ENCODE measurements at regions not wholly inside any gene's neighbourhood (a gene's known extent, or its start where the extent isn't known, plus 50 kb on each side); places are given as distances from the start of the nearest gene placed in this dataset.

DNA sequence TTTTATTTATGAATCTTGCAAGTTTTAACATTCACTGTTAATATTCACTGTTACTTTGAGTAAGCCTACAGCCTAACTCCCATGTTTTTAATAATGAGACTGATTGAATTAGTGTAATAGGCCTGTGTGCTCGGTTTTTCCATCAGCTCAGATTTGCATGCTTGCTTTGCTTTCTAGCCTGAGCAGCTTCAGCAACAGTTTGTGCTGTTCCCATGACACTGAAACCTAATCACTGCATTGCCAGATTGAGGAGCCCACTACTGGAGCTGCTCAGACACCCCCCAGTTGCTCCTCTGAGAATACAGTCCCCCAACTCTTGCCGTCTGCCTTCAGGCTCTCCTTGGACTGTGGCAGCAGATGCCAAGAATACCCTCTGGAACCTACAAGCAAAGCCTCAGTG, 695.4 kb downstream of the BRINP3 start:
- H3K4me3 Mint-ChIP-seq: no peak overlapping the region
- H3K36me3 Mint-ChIP-seq: no peaks in the 10 kb centered on the region
- H3K27me3 Mint-ChIP-seq: no peaks in the 10 kb centered on the region
- no peak overlapping the region for H3K27ac Mint-ChIP-seq
- TF ChIP-seq, protein P1, sequence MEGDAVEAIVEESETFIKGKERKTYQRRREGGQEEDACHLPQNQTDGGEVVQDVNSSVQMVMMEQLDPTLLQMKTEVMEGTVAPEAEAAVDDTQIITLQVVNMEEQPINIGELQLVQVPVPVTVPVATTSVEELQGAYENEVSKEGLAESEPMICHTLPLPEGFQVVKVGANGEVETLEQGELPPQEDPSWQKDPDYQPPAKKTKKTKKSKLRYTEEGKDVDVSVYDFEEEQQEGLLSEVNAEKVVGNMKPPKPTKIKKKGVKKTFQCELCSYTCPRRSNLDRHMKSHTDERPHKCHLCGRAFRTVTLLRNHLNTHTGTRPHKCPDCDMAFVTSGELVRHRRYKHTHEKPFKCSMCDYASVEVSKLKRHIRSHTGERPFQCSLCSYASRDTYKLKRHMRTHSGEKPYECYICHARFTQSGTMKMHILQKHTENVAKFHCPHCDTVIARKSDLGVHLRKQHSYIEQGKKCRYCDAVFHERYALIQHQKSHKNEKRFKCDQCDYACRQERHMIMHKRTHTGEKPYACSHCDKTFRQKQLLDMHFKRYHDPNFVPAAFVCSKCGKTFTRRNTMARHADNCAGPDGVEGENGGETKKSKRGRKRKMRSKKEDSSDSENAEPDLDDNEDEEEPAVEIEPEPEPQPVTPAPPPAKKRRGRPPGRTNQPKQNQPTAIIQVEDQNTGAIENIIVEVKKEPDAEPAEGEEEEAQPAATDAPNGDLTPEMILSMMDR (conservative IDR thresholded peaks at IDR 0.05): no peak
- no peak for DNase-seq (ENCODE audit: extremely low spot score, unreplicated experiment)
- H3K4me1 Mint-ChIP-seq (ENCODE audit: unreplicated experiment): no peaks in the 10 kb centered on the region
- no peaks in the 10 kb centered on the region for H3K9me3 Mint-ChIP-seq

DNA sequence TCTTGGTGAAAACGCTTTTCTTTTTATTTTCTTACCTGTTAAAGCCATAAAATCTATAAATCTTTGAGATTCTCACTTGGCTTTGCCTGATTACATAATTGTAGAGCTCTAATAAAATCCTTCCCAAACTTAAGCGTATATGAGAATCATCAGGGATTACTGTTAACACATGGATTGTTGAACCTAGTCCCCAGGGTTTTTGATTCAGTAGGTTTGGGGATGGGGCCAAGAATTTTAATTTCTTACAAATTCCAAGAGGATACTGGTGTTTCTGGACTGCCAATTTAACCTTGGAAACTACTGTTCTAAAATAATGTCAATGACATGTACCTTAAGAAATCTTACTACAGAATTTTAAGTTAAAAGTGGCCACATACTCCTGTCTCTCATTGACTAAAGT, 694.2 kb downstream of the BRINP3 start:
- H3K4me3 Mint-ChIP-seq: no peak overlapping the region
- no peaks in the 10 kb centered on the region for H3K27me3 Mint-ChIP-seq
- H3K36me3 Mint-ChIP-seq: no peaks in the 10 kb centered on the region
- no peak for DNase-seq (ENCODE audit: extremely low spot score, unreplicated experiment)
- peaks cover 3% of the 10 kb centered on the region for H3K9me3 Mint-ChIP-seq
- TF ChIP-seq, protein P1 (conservative IDR thresholded peaks at IDR 0.05): no peak
- H3K27ac Mint-ChIP-seq: no peak overlapping the region
- H3K4me1 Mint-ChIP-seq (ENCODE audit: unreplicated experiment): no peaks in the 10 kb centered on the region

DNA sequence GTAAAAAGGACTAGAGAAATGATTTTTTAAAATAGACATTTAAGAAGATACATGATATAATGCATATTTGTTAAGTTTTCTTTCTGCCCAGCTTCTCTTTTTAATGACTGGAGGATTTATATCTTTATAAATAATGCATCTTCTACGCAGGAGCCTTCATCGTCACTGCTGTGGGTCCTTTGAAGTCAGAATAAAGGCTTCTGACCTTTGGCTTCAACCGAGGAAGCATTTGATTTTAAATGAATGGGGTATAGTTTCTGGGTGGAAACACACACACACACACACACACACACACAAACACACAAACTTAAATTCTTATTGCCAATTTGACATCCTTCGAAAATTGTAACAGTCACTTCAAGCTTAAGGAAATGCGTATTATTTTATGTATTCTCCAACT, 690.9 kb downstream of the BRINP3 start:
- Mint-ChIP-seq H3K9me3 (peaks cover 3% of the 10 kb centered on the region), H3K36me3 (no peaks in the 10 kb centered on the region), H3K27ac (no peak overlapping the region), H3K4me1 (ENCODE audit: unreplicated experiment) (no peaks in the 10 kb centered on the region), H3K27me3 (no peaks in the 10 kb centered on the region), H3K4me3 (no peak overlapping the region)
- DNase-seq (ENCODE audit: extremely low spot score, unreplicated experiment): no peak
- TF ChIP-seq, protein P1 (conservative IDR thresholded peaks at IDR 0.05): no peak

DNA sequence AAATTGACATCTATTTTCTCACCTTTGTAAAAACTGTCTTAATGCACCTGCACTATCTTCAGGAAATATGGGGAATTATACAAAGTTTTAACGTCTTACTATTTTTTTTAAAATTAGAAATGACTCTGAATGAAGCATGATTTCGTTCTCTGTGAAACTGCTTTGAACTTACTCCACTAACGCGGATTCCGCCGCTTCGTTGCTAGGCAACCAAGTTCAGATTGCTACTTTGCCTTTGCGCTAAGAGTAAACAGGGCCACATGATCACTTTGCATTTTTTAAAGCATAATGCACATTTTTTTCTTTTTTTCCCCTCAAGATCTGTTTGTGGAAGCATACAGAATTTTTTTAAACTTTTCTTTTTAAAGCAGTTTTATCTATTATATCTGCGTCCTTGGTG, 690.5 kb downstream of the BRINP3 start:
- no peak for DNase-seq (ENCODE audit: extremely low spot score, unreplicated experiment)
- TF ChIP-seq, protein P1 (conservative IDR thresholded peaks at IDR 0.05): no peak

DNA sequence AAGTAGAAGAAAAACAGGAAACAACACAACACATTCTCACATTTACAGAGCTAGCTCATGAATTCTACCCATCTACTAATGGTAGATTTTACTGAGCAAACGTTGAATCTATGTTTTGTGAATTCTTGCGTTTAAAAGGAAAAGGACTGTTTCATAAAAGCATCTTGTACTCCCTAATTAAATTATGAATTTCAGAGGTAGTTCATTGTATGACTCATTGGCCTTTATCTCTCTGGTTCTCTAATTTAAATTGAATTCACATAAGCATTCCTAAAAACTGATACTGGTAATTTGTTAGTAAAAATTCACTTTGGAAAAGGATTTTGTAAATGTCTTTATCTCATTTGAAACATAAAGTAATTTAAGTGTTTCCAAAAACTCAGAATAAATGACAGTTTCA, 687.3 kb downstream of the BRINP3 start:
- Mint-ChIP-seq H3K4me3 (no peak overlapping the region), H3K27ac (no peak overlapping the region), H3K4me1 (ENCODE audit: unreplicated experiment) (no peaks in the 10 kb centered on the region)

More for the DNA sequence above, 690.5 kb downstream of the BRINP3 start:
- no peaks in the 10 kb centered on the region for H3K36me3 Mint-ChIP-seq
- no peaks in the 10 kb centered on the region for H3K4me1 Mint-ChIP-seq (ENCODE audit: unreplicated experiment)
- no peak overlapping the region for H3K27ac Mint-ChIP-seq
- peaks cover 3% of the 10 kb centered on the region for H3K9me3 Mint-ChIP-seq
- H3K4me3 Mint-ChIP-seq: no peak overlapping the region
- no peaks in the 10 kb centered on the region for H3K27me3 Mint-ChIP-seq

More for the DNA sequence above, 687.3 kb downstream of the BRINP3 start:
- no peaks in the 10 kb centered on the region for H3K27me3 Mint-ChIP-seq
- H3K36me3 Mint-ChIP-seq: no peaks in the 10 kb centered on the region
- TF ChIP-seq, protein P1 (conservative IDR thresholded peaks at IDR 0.05): no peak
- peaks cover 3% of the 10 kb centered on the region for H3K9me3 Mint-ChIP-seq
- no peak for DNase-seq (ENCODE audit: extremely low spot score, unreplicated experiment)

All from type B pancreatic cell (in vitro differentiated cells).